HG03159 (cell line): ENCODE measurements at regions not wholly inside any gene's neighbourhood (a gene's known extent, or its start where the extent isn't known, plus 50 kb on each side); places are given as distances from the start of the nearest gene placed in this dataset.

Experiments
- ATAC-seq: cut with Tn5 transposase; IDR thresholded peaks from one replicate; pipeline ENCODE4 v1.9.1; 2021; ENCODE audit warnings: mild to moderate bottlenecking, moderate library complexity; ENCODE audit not compliant: unreplicated experiment

DNA sequence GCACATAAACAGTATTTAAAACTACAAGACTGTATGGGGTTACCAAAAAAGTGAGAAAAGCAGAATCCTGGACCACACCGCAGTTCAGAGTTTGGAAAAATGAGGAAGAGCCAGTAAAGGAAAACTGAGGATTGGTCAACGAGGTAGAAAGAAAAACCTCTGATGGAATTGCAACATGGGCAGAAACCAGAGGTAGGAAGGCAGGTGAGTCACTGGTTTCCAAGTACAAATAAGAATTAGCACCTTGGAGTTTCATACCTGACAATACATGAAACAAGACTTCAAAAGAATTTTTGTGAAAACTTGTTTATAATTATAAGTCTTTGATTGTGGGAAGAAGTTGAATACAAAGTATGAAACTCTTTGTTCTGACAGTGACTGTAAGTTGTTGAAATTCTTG lies 533.7 kb upstream of the DAB1 start:
- no peak for ATAC-seq

DNA sequence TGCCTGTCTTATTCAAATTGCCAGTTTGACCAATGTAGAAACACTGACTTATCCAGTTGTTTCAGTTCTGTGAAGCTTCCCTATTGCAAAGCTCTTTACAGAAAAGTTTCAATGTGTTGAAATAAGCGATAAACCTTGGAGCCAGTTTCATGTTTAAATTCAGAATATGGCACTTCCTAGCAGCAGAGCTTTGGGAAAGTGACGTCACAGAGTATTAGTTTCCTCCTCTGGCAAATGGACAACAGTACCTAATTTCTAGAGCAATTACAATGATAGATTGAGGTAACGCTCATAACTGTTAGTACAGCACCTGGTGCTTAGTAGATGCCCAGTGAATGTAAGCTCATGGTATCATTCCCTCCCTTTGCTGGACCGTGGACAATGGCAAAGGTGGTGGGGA lies 527.5 kb upstream of the DAB1 start:
- no peak for ATAC-seq

GRCh38 chr1:57949168-57949567 lies 525.3 kb upstream of the DAB1 start:
- no peak for ATAC-seq

- ATAC-seq = no peak
Measured at GRCh38 chr1:57947471-57947870, 523.6 kb upstream of the DAB1 start.

GRCh38 chr1:57945045-57945444 lies 521.2 kb upstream of the DAB1 start:
- no peak for ATAC-seq

- no peak for ATAC-seq
Measured at GRCh38 chr1:57943365-57943764, 519.5 kb upstream of the DAB1 start.

DNA sequence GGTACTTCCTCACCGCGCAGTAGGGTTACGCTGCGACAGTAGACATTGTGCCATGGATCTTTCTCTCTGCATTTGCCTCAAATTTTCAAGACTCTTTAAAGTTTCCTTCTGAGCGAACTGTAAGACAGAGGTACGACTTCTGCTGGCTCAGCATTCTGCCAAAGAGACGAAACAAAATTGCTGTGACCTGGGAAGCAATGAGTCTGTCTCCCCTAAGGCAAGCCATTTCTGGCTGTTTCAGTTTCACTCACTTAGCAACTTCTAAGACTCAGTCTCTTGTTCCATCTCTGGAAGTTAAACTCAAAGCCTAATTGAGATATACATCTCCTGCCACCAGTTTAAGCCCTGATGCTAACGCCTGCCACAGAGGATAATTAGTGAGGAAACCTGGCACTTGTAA lies 510.9 kb upstream of the DAB1 start:
- ATAC-seq = no peak

GRCh38 chr1:57927003-57927402 lies 503.1 kb upstream of the DAB1 start:
- ATAC-seq = no peak

GRCh38 chr1:57926025-57926552 lies 502.2 kb upstream of the DAB1 start:
- ATAC-seq = no peak

DNA sequence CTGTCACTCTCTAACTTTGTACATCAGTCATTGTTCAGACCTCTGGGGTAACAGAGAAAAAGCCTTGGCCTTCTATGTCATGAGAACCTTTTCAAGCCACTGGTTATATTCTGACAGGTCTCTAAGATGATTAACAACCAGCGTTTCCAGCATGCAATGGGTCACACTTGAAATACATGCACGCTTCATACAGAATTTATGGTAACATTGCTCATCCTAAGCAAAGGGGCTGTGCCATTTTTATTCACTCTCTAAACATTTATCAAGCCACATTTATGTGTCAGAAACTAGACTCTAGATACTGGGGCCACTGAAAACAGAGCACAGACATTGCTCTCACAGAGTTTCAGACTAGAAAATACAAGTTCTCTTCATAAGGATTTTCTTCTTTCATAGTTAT lies 501.4 kb upstream of the DAB1 start:
- ATAC-seq = no peak

DNA sequence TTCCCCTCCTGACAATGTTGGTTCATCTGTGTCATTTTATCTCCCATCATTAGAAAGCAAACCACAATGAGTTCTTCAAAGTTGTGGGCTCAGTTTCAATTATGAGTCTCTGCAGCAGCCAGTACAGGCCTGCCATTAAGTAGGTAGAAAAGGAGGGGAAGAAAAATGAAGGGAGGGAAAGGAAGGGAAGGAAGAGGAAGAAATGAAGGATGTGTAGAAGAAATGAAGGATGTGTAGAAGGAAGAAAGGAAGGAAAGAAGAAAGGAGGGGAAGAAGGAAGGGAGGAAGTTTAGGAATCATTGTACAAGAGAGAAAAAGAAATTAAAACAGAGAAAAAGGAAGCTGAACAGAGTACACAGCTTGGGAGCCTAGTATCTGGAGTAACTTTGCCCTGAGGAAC lies 498.3 kb upstream of the DAB1 start:
- ATAC-seq = no peak

DNA sequence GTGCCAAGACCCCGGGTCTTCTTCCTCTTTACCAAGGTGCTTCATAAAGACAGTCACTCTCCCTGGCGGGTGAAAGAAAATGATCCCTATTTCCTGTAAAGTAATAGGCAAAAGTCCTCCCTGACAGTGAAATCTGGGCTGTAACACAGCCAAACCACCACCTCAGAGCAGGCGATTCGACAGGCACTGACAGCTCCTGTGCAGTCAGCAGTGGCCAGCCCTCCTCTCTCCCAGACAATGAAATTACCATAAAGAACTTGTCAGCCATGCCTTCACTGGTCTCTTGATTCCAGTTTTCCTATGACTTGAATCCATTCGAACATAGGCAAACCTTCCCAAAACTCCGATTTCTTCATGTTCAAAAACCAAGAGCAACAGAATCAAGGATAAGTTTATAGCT lies 492.2 kb upstream of the DAB1 start:
- ATAC-seq = no peak

DNA sequence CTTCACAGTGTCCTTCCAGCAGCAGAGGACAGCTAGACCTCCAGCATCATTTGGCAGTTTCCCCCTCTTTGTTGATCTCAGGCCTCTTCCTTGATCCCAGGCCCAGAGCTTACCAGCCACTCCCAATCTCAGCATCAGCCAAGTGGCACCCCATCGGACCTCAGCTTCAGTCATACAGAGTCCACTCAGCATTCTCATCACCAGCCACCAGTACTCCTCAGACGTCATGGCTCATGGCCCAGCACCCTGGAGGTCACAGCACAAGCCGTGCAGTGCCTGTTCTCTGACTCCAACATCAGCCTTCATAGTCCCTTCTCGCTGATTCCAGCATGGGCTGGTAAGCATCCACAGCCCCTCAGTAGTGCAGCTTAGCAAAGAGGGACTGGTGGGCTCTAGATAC lies 487.6 kb upstream of the DAB1 start:
- no peak for ATAC-seq

GRCh38 chr1:57910782-57911181 lies 486.9 kb upstream of the DAB1 start:
- ATAC-seq = no peak

DNA sequence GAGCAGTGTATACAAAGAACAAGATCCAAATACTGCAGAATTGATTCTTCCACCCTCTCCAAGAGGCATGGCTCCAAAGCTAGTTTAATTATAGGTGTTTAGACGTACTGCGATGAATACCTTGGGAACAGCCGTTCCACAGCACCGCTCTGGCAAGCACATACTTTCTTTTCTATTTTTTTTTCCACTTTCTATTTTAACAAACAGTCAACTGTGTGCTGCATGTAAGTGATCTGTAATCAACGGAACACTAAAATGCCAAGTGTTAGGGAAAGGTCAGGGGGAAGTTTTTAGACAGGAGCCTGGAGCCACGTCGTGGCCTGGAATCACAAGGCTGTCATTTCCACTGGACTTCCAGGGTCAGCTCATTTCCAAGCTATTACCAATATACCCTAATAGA lies 486.4 kb upstream of the DAB1 start:
- ATAC-seq = no peak

GRCh38 chr1:57908147-57908890 lies 484.5 kb upstream of the DAB1 start:
- no peak for ATAC-seq

GRCh38 chr1:57901208-57901919 lies 477.5 kb upstream of the DAB1 start:
- no peak for ATAC-seq

- no peak for ATAC-seq
Measured at GRCh38 chr1:57898531-57898930, 474.7 kb upstream of the DAB1 start.

GRCh38 chr1:57897581-57897980 lies 473.7 kb upstream of the DAB1 start:
- ATAC-seq = no peak

GRCh38 chr1:57894315-57894714 lies 470.5 kb upstream of the DAB1 start:
- no peak for ATAC-seq

- no peak for ATAC-seq
Measured at GRCh38 chr1:57889676-57890320, 465.9 kb upstream of the DAB1 start.

DNA sequence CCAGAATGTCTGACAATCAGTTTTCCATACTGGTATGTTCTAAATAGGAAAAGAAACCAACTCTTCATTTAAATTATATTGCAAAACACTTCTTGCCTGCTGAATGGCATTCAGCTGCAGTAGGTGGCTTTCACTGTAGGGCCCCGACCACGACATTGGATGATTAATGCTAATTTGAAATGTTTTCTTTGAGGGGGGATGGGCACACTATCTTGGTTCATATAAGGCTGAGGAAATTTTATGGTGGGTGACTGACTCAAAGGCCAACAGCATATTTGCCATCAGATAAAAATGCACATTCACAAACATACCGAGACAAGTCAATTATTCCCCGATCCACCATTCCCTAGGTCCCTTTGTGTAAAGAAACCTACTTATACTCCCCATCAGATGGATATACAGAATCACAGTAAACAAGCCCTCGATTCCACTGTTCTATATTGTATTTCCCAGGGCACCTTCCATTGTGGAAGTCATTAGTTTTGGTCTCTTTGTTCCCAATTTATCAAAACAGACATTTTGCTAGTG lies 464.2 kb upstream of the DAB1 start:
- ATAC-seq = no peak
